C4-2B (cell line): ENCODE measurements at regions not wholly inside any gene's neighbourhood (a gene's known extent, or its start where the extent isn't known, plus 50 kb on each side); places are given as distances from the start of the nearest gene placed in this dataset.

ENCODE experiments used
- H3K27ac ChIP-seq: fragments of 450-650 bp; 2 replicates; pipeline ENCODE4 v1.5.1; 2017
- ZFX ChIP-seq: fragments of 450-650 bp; IDR thresholded peaks from 2 replicates; pipeline ENCODE4 v1.6.1; 2017
- TF ChIP-seq, protein P1 (sequence below): fragments of 450-650 bp; conservative IDR thresholded peaks from 2 replicates; pipeline ENCODE4 v1.5.1; 2017; ENCODE audit warnings: mild to moderate bottlenecking

DNA sequence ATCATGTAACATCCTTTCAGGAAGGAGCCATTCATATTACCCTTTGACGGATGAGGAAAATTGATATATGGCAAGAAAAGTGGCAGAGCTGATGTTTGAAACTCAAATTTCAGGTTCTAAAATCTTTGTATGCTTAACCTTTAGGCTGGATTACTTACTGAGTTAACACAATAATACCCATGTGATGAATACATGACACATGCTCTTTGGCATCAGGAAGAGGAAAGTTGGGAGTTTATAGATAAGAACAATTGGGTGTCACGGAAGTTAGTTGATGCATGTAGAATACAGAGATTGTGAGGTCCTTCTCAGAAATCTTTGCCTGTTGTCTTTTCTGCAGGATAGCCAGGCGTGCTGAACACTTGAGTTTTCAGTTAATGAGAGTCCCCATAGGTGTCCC lies 572.1 kb upstream of the POM121L12 start:
- TF ChIP-seq ZFX, result no peak
- TF ChIP-seq, protein P1, sequence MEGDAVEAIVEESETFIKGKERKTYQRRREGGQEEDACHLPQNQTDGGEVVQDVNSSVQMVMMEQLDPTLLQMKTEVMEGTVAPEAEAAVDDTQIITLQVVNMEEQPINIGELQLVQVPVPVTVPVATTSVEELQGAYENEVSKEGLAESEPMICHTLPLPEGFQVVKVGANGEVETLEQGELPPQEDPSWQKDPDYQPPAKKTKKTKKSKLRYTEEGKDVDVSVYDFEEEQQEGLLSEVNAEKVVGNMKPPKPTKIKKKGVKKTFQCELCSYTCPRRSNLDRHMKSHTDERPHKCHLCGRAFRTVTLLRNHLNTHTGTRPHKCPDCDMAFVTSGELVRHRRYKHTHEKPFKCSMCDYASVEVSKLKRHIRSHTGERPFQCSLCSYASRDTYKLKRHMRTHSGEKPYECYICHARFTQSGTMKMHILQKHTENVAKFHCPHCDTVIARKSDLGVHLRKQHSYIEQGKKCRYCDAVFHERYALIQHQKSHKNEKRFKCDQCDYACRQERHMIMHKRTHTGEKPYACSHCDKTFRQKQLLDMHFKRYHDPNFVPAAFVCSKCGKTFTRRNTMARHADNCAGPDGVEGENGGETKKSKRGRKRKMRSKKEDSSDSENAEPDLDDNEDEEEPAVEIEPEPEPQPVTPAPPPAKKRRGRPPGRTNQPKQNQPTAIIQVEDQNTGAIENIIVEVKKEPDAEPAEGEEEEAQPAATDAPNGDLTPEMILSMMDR, result no peak
- no peak overlapping the region for H3K27ac ChIP-seq

DNA sequence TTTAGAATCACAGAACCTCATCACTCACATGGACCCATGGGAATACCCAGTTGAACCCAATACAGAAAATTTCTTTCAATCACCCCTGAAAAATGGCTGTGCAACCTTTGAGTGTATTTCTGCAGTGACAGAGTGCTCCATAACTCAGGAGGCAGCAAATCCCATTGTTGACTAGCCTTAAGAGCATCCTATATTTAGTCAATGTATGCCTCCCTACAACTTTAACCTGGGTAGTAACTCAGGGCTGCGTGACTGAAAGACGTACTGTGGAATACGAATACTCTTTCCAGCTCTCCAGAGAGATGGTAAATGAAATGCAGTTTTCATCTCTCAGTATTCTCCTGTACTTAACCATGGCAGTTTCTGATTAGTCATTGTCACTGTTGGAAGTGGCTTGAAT lies 573.0 kb upstream of the POM121L12 start:
- TF ChIP-seq, protein P1, result no peak
- no peak for TF ChIP-seq ZFX
- no peak overlapping the region for H3K27ac ChIP-seq

DNA sequence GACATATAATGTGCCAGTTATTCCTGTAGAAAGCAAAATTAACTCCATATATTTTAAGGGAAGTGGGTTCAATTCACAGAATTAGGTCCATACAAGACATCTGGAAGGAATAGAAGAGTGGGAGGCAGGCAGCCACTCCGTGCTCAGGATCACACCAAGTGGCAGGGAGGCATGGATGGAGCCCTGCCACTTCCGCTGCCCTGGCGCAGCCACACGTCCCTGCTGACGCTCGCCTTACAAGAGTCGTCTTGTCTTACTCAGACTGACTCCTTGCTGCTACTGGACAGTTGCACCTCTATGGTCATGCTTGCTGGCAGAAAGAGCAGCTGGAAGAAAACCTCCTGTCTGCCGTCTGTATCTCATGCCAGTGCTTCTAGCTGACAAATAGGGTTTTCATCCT lies 579.9 kb upstream of the POM121L12 start:
- H3K27ac ChIP-seq, result no peak overlapping the region
- TF ChIP-seq, protein P1, result no peak
- no peak for TF ChIP-seq ZFX

DNA sequence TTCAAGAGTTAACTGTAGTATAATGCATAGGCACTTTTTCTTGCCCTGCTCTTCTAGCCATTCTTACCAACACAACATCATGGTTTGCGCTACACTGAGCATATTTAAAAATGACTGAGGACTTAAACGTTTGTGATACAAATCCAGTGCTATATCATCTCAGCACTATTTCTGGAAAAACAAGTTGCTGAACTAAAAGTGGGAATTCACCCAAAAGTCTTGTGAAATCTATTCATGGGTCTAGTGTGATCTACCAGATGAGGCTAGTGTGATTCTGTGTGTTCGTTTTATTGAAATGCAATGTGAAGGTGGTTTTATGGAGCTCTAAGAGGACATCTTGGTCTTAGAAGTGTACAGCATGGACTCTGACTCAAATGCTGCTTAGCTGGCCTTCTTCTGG lies 584.6 kb upstream of the POM121L12 start:
- TF ChIP-seq ZFX, result no peak
- TF ChIP-seq, protein P1, result no peak
- H3K27ac ChIP-seq, result no peak overlapping the region

DNA sequence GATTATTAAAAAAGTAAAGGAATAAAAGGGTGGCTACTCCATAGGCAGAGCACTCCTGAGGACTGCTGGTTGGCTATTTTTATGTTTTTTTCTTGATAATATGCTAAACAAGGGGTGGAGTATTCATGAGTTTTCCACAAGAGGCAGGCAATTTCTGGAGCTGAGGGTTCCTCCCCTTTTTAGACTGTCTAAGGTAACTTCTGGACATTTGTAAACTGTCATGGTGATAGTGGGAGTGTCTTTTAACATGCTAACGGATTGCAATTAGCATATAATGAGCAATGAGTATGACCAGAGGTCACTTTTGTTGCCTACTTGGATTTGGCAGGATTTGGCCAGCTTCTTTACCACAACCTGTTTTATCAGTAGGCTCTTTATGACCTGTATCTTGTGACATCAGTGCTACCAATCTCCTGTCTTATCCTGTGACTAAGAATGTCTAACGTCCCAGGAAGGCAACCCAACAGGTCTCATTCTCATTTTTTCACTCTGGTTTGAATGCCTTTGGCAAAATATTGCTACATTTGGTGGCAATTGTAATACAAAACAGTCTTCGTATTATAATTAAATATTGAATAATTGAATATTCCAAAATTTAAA lies 587.8 kb upstream of the POM121L12 start:
- H3K27ac ChIP-seq, result no peak overlapping the region
- TF ChIP-seq, protein P1, result no peak
- TF ChIP-seq ZFX, result no peak

DNA sequence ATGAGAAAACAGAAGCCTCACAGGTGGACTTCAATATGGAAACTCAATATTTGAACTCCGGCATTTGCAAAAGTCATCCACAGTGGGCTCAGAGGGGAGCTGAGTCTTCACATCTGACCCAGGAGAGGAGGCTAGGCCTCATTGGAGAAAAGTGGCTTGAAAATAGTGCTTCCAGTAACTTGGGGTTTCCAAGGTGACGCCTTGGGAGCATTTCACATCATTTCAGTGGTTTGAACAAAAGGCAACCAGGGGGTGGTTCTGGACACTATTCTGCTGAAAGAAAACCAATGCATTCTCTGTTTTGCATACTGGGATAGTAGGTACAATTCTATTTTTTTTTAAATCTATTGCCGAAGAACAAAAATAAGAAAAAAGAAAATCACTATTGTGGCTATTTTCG lies 599.2 kb upstream of the POM121L12 start:
- TF ChIP-seq, protein P1, result no peak
- TF ChIP-seq ZFX, result no peak
- H3K27ac ChIP-seq, result no peak overlapping the region

DNA sequence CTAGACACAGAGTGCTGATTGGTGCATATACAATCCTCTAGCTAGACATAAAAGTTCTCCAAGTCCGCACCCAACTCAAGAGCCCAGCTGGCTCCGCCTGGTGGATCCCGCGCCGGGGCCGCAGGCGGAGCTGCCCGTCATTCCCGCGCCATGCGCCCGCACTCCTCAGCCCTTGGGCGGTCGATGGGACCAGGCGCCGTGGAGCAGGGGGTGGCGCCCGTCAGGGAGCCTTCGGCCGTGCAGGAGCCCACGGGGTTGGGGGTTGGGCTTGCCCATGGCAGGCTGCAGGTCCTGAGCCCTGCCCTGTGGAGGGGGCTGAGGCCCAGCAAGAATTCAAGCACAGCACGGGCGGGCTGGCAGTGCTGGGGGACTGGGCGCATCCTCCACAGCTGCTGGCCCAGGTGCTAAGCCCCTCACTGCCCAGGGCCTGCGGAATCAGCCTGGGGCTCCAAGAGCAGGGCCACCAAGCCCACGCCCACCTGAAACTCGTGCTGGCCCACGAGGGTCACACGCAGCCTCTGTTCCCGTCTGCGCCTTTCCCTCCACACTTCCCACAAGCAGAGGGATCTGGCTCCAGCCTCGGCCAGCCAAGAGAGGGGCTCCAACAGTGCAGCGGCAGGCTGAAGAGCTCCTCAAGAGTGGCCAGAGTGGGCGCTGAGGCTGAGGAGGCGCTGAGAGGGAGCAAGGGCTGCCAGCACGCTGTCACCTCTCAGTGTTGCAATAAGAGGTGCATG lies 604.2 kb upstream of the POM121L12 start:
- TF ChIP-seq ZFX, result no peak
- TF ChIP-seq, protein P1, result no peak
- no peak overlapping the region for H3K27ac ChIP-seq
